ENCODE measurements at regions not wholly inside any gene's neighbourhood (a gene's known extent, or its start where the extent isn't known, plus 50 kb on each side); places are given as distances from the start of the nearest gene placed in this dataset.

GRCh38 chrX:40845331-40845911 lies 110.1 kb upstream of the MED14 start:
- TF ChIP-seq POLR2A (IDR thresholded peaks at IDR 0.05) (no peak), CTCF (IDR thresholded peaks at IDR 0.05) (no peak), EP300 (IDR thresholded peaks at IDR 0.05) (no peak), POLR2AphosphoS5 (IDR thresholded peaks at IDR 0.05) (no peak)

Measured in upper lobe of left lung (tissue), 4 donors.